ENCODE measurements at regions not wholly inside any gene's neighbourhood (a gene's known extent, or its start where the extent isn't known, plus 50 kb on each side); places are given as distances from the start of the nearest gene placed in this dataset.

DNA sequence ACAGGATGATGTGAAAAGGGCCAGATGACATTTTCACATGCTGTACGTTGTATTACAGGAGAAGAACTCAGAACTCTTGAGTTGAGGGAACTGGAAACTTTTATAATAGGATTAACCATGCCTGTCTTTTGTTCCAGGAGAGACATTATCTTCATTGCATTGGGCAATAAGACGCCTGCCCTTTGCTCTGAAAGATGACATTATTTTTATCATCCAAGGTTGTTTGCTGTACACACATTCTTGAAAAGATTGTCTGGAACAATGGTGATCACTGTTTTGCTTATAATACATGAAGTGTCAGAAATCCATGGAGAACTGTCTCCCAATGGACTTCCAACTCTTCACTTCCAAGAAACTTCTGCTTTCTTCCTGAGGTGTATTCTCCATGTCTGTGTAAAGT is 334.6 kb upstream of the B3GAT1 start (continued):
- TF ChIP-seq, protein P1, sequence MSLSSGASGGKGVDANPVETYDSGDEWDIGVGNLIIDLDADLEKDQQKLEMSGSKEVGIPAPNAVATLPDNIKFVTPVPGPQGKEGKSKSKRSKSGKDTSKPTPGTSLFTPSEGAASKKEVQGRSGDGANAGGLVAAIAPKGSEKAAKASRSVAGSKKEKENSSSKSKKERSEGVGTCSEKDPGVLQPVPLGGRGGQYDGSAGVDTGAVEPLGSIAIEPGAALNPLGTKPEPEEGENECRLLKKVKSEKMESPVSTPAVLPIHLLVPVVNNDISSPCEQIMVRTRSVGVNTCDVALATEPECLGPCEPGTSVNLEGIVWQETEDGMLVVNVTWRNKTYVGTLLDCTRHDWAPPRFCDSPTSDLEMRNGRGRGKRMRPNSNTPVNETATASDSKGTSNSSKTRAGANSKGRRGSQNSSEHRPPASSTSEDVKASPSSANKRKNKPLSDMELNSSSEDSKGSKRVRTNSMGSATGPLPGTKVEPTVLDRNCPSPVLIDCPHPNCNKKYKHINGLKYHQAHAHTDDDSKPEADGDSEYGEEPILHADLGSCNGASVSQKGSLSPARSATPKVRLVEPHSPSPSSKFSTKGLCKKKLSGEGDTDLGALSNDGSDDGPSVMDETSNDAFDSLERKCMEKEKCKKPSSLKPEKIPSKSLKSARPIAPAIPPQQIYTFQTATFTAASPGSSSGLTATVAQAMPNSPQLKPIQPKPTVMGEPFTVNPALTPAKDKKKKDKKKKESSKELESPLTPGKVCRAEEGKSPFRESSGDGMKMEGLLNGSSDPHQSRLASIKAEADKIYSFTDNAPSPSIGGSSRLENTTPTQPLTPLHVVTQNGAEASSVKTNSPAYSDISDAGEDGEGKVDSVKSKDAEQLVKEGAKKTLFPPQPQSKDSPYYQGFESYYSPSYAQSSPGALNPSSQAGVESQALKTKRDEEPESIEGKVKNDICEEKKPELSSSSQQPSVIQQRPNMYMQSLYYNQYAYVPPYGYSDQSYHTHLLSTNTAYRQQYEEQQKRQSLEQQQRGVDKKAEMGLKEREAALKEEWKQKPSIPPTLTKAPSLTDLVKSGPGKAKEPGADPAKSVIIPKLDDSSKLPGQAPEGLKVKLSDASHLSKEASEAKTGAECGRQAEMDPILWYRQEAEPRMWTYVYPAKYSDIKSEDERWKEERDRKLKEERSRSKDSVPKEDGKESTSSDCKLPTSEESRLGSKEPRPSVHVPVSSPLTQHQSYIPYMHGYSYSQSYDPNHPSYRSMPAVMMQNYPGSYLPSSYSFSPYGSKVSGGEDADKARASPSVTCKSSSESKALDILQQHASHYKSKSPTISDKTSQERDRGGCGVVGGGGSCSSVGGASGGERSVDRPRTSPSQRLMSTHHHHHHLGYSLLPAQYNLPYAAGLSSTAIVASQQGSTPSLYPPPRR (CRISPR knock-in tag; IDR thresholded peaks at IDR 0.05; ENCODE audit: borderline replicate concordance), result no peak
- TF ChIP-seq ZNF354B (CRISPR knock-in tag; IDR thresholded peaks at IDR 0.05) (no peak), MECOM (CRISPR knock-in tag; IDR thresholded peaks at IDR 0.05) (no peak), GABPB1 (CRISPR knock-in tag; IDR thresholded peaks at IDR 0.05) (no peak), JUN (IDR thresholded peaks at IDR 0.05; ENCODE audit: borderline replicate concordance, low read depth, low read length) (no peak), JUN (CRISPR knock-in tag; IDR thresholded peaks at IDR 0.05; ENCODE audit: borderline replicate concordance) (no peak), POU5F1 (IDR thresholded peaks at IDR 0.05; ENCODE audit: borderline replicate concordance, low read depth, low read length, partially characterized antibody) (no peak), FOXK2 (conservative IDR thresholded peaks at IDR 0.05 in 1 of 2, IDR thresholded peaks at IDR 0.05 in 1 of 2; ENCODE audit: low read depth in 2 of 2) (no peak), ZKSCAN3 (CRISPR knock-in tag; IDR thresholded peaks at IDR 0.05) (no peak), ZNF408 (CRISPR knock-in tag; IDR thresholded peaks at IDR 0.05; ENCODE audit: low read depth) (no peak), ZNF146 (CRISPR knock-in tag; IDR thresholded peaks at IDR 0.05; ENCODE audit: unreplicated experiment) (no peak), ZBTB1 (CRISPR knock-in tag; IDR thresholded peaks at IDR 0.05; ENCODE audit: borderline replicate concordance, low read depth) (no peak), ZNF143 (CRISPR knock-in tag; IDR thresholded peaks at IDR 0.05) (no peak)
- TF ChIP-seq, protein P2, sequence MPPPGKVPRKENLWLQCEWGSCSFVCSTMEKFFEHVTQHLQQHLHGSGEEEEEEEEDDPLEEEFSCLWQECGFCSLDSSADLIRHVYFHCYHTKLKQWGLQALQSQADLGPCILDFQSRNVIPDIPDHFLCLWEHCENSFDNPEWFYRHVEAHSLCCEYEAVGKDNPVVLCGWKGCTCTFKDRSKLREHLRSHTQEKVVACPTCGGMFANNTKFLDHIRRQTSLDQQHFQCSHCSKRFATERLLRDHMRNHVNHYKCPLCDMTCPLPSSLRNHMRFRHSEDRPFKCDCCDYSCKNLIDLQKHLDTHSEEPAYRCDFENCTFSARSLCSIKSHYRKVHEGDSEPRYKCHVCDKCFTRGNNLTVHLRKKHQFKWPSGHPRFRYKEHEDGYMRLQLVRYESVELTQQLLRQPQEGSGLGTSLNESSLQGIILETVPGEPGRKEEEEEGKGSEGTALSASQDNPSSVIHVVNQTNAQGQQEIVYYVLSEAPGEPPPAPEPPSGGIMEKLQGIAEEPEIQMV (tag; conservative IDR thresholded peaks at IDR 0.05; ENCODE audit: low read depth), result no peak
